ENCODE measurements at regions not wholly inside any gene's neighbourhood (a gene's known extent, or its start where the extent isn't known, plus 50 kb on each side); places are given as distances from the start of the nearest gene placed in this dataset.

DNA sequence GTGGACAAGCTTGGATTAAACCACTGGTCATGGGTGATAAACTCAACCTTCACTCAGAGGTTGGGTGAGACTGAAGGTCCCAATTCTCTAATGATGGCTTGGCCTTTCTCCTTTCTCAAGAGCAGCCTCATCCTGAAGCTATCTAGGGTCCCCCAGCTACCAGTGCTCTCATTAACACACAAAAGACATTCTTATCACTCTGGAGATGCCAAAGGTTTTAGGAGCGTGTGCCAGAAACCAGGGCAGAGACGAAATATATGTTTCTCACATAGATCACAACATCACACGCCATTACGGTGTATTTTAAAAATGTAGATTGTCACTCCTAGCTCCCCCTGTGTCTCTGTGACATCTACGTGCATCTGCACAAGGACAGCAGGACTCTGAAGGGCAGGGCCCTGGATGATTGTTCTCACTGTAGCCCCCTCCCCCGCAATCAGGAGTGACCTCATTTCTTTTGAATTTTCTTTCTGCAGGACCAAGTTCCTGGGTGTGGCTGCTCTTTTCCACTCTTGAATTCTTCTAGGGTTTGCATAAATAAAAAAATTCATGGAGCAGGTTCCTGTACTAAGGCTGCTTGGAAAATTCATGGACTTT, 311.3 kb downstream of the GADD45G start:
- H3K79me2 ChIP-seq (ENCODE audit: control insufficient read depth in 1 of 2, insufficient read depth in 2 of 2, low read length in 2 of 2): no peaks in the 10 kb centered on the region
- H2BK20ac ChIP-seq (ENCODE audit: low read length): 0 out of 2 replicates have a peak overlapping the region, but pooled peaks have one; percentile 73
- no peak overlapping the region for H3K9ac ChIP-seq (replicated peaks in 1 of 4; ENCODE audit: extremely low read depth in 1 of 4, low read depth in 3 of 4, low read length in 3 of 4)
- TF ChIP-seq JUND (IDR thresholded peaks at IDR 0.05; ENCODE audit: low read length) (peak; percentile 63; the same call in 1 of the 2 replicates), POU5F1 (IDR thresholded peaks at IDR 0.05; ENCODE audit: low read depth, low read length) (no peak), TCF12 (IDR thresholded peaks at IDR 0.05; ENCODE audit: low read depth, low read length) (no peak)
- H3K36me3 ChIP-seq (ENCODE audit: control insufficient read depth in 2 of 4, insufficient read depth in 4 of 4, low read length in 3 of 4): no peaks in the 10 kb centered on the region
- H3K4ac ChIP-seq (replicated peaks; ENCODE audit: insufficient read length, low read depth, low read length): no peak overlapping the region
- H2AFZ ChIP-seq (ENCODE audit: low read length): 0 out of 2 replicates have a peak overlapping the region, but pooled peaks have one; percentile 24
- no peak overlapping the region for H4K91ac ChIP-seq (replicated peaks; ENCODE audit: insufficient read length, low read length)
- H3K14ac ChIP-seq (ENCODE audit: insufficient read length): no peak overlapping the region
- H3K4me1 ChIP-seq (replicated peaks in 1 of 4; ENCODE audit: control insufficient read depth in 3 of 4, insufficient read depth in 4 of 4, low read length in 3 of 4): peaks cover 0 to 4% (median 0%) of the 10 kb centered on the region in 4 experiments; a peak in 1 of 7 replicates
- no peak overlapping the region for H2BK12ac ChIP-seq (ENCODE audit: low read depth, low read length)
- H3K23me2 ChIP-seq (ENCODE audit: low read depth, low read length): no peaks in the 10 kb centered on the region
- FAIRE-seq (no peak), DNase-seq (ENCODE audit: low read depth in 1 of 2, low spot score in 2 of 2) (no peak)
- no peak overlapping the region for H2BK5ac ChIP-seq (ENCODE audit: low read depth, low read length)
- ChIA-PET POLR2A (ENCODE audit: partially characterized antibody) (interaction anchor here (0.5 to 1.2 kb wide), 3 partner anchors 310 to 348 kb away, joined by 3 read pairs; partner anchors contain the start of gene GADD45G), CTCF (ENCODE audit: partially characterized antibody) (interaction anchor here (0.6 to 3.9 kb wide), 9 partner anchors 8 to 367 kb away, joined by 3 to 30 read pairs (median 8); no protein-coding TSS in a partner anchor)
- H2BK15ac ChIP-seq (ENCODE audit: low read length): no peak overlapping the region
- peak overlapping the region in 1 of 2 experiments; percentile 15; a peak in 1 of 4 replicates for H3K4me2 ChIP-seq (ENCODE audit: insufficient read depth in 1 of 2, low read depth in 2 of 2, low read length in 2 of 2)
- H3K23ac ChIP-seq (ENCODE audit: insufficient read length): no peak overlapping the region
- WGBS, 2 experiments (ENCODE audit: extremely low coverage in 1 of 2, insufficient coverage in 1 of 2, insufficient read length in 1 of 2, insufficient replicate concordance in 2 of 2, low coverage in 1 of 2, low lambda C conversion rate in 2 of 2, missing lambda C conversion rate in 1 of 2): 72% methylated on average over 6 of the region's 6 CpGs; no CpG with 5 or more reads in 1 of the 2 experiments
- no peak overlapping the region for H4K5ac ChIP-seq (ENCODE audit: insufficient read length, low read depth, low read length)
- H4K20me1 ChIP-seq (replicated peaks in 1 of 2; ENCODE audit: control insufficient read depth in 1 of 2, insufficient read depth in 2 of 2, low read length in 2 of 2): no peaks in the 10 kb centered on the region
- no peak overlapping the region for H3K4me3 ChIP-seq (ENCODE audit: extremely low read depth in 1 of 4, insufficient read depth in 2 of 4, low read depth in 3 of 4, low read length in 4 of 4)
- no peak overlapping the region for H3K56ac ChIP-seq (replicated peaks; ENCODE audit: insufficient read length, low read depth, low read length)
- no peaks in the 10 kb centered on the region; a peak in 1 of 7 replicates for H3K27me3 ChIP-seq (replicated peaks in 1 of 4; ENCODE audit: control insufficient read depth in 3 of 4, extremely low read depth in 1 of 4, insufficient read depth in 3 of 4, low read length in 3 of 4)
- H3K27ac ChIP-seq (ENCODE audit: low read depth, low read length): no peak overlapping the region
- peak overlapping the region; percentile 38 for H2BK120ac ChIP-seq (replicated peaks; ENCODE audit: low read depth, low read length)
- no peaks in the 10 kb centered on the region for H3K79me1 ChIP-seq (ENCODE audit: low read depth, low read length)
- no peak overlapping the region for H4K8ac ChIP-seq (ENCODE audit: extremely low read depth, insufficient read depth, low read length)
- H2AK5ac ChIP-seq (ENCODE audit: low read depth, low read length): no peak overlapping the region
- no peaks in the 10 kb centered on the region for H3K9me3 ChIP-seq (ENCODE audit: insufficient read depth in 2 of 2, low read depth in 1 of 2, low read length in 1 of 2)
- no peak overlapping the region for H3K18ac ChIP-seq (ENCODE audit: extremely low read depth, low read length)

All from H1 (cell line).